SU-DHL-6 (cell line): ENCODE measurements at regions not wholly inside any gene's neighbourhood (a gene's known extent, or its start where the extent isn't known, plus 50 kb on each side); places are given as distances from the start of the nearest gene placed in this dataset.

ENCODE experiments used
- H2AFZ ChIP-seq: fragments of 200-600 bp; sonication (generic); 2 replicates; pipeline ENCODE4 v1.6.1; 2014; ENCODE audit warnings: low read depth, mild to moderate bottlenecking, moderate library complexity, mixed read lengths, antibody characterized with exemption, low read length; ENCODE audit not compliant: severe bottlenecking
- H3F3A ChIP-seq: fragments of 200-600 bp; shearing (Covaris generic); 2 replicates; pipeline ENCODE4 v1.6.0; 2016; ENCODE audit warnings: antibody characterized with exemption, mild to moderate bottlenecking; ENCODE audit not compliant: insufficient read depth
- H3K27ac ChIP-seq: fragments of 200-600 bp; sonication (generic); 2 replicates; pipeline ENCODE4 v1.5.1; 2016; ENCODE audit warnings: low read depth, mild to moderate bottlenecking, low read length, moderate library complexity, mixed read lengths
- H3K27me3 ChIP-seq: fragments of 200-600 bp; sonication (generic), shearing (Covaris generic); 2 replicates; pipeline ENCODE4 v1.6.0; 2014; ENCODE audit warnings: mild to moderate bottlenecking, low read length
- H3K36me3 ChIP-seq: fragments of 200-600 bp; sonication (generic); 2 replicates; pipeline ENCODE4 v1.6.1; 2014; ENCODE audit warnings: mild to moderate bottlenecking, low read length, mixed read lengths
- H3K4me2 ChIP-seq: fragments of 300-600, 200-600 bp; shearing (Covaris generic), sonication (generic); 2 replicates; pipeline ENCODE4 v1.6.0; 2014; ENCODE audit warnings: low read length, low read depth, mild to moderate bottlenecking; ENCODE audit not compliant: poor library complexity, severe bottlenecking
- H3K4me3 ChIP-seq: fragments of 200-600 bp; sonication (generic); 2 replicates; pipeline ENCODE4 v1.5.1; 2014; ENCODE audit warnings: antibody characterized with exemption, low read length, mild to moderate bottlenecking, mixed read lengths; ENCODE audit not compliant: insufficient read depth, poor library complexity, severe bottlenecking
- H3K79me2 ChIP-seq: fragments of 200-600 bp; sonication (generic); 2 replicates; pipeline ENCODE4 v1.6.1; 2014; ENCODE audit warnings: mild to moderate bottlenecking, low read length, moderate library complexity; ENCODE audit not compliant: insufficient read depth
- H3K9ac ChIP-seq: fragments of 200-600 bp; sonication (generic); 2 replicates; pipeline ENCODE4 v1.7.0; 2014; ENCODE audit warnings: mild to moderate bottlenecking, low read length
- H3K9me2 ChIP-seq: fragments of 200-600 bp; sonication (generic); replicated peaks from 2 replicates; pipeline ENCODE4 v1.6.1; 2014; ENCODE audit warnings: low read length; ENCODE audit not compliant: insufficient read depth
- H3K9me3 ChIP-seq: fragments of 200-600 bp; sonication (generic); 2 replicates; pipeline ENCODE4 v1.6.1; 2014; ENCODE audit warnings: low read length, mixed read lengths; ENCODE audit not compliant: insufficient read depth
- H4K20me1 ChIP-seq: fragments of 200-600 bp; sonication (generic); 2 replicates; pipeline ENCODE4 v1.6.1; 2014; ENCODE audit warnings: low read depth, mild to moderate bottlenecking, antibody characterized with exemption, low read length, moderate library complexity, mixed read lengths
- CTCF ChIP-seq: fragments of 200-600 bp; sonication (generic); IDR thresholded peaks from one replicate; pipeline ENCODE4 v1.5.1; 2017; ENCODE audit warnings: antibody characterized with exemption, mild to moderate bottlenecking, low read length, moderate library complexity; ENCODE audit not compliant: insufficient read depth, poor library complexity, severe bottlenecking
- EZH2phosphoT487 ChIP-seq: fragments of 200-600 bp; sonication (generic), shearing (Covaris generic); conservative IDR thresholded peaks from 2 replicates; pipeline ENCODE4 v1.6.1; 2018; ENCODE audit warnings: mild to moderate bottlenecking, antibody characterized with exemption, low read length, moderate library complexity, mixed read lengths

GRCh38 chr6:148055419-148055818 is 287.2 kb upstream of the SASH1 start:
- H2AFZ ChIP-seq = no peak overlapping the region
- H3K9ac ChIP-seq = no peak overlapping the region
- no peaks in the 10 kb centered on the region for H3K36me3 ChIP-seq
- H3K9me3 ChIP-seq = no peaks in the 10 kb centered on the region
- no peak overlapping the region for H3K4me3 ChIP-seq
- no peak overlapping the region for H3K27ac ChIP-seq
- no peaks in the 10 kb centered on the region for H3K79me2 ChIP-seq
- H4K20me1 ChIP-seq = no peaks in the 10 kb centered on the region
- no peak overlapping the region for H3K4me2 ChIP-seq
- no peaks in the 10 kb centered on the region for H3F3A ChIP-seq
- H3K9me2 ChIP-seq = no peaks in the 10 kb centered on the region
- no peaks in the 10 kb centered on the region for H3K27me3 ChIP-seq
- TF ChIP-seq EZH2phosphoT487 (no peak), CTCF (no peak)

- H2AFZ ChIP-seq = no peak overlapping the region
- no peaks in the 10 kb centered on the region for H3K36me3 ChIP-seq
- TF ChIP-seq EZH2phosphoT487 = no peak
- TF ChIP-seq CTCF = no peak
- H3K27me3 ChIP-seq = no peaks in the 10 kb centered on the region
- no peaks in the 10 kb centered on the region for H3K79me2 ChIP-seq
- no peaks in the 10 kb centered on the region for H4K20me1 ChIP-seq
- no peak overlapping the region for H3K4me2 ChIP-seq
- no peak overlapping the region for H3K27ac ChIP-seq
- no peaks in the 10 kb centered on the region for H3F3A ChIP-seq
- H3K9ac ChIP-seq = no peak overlapping the region
- H3K9me3 ChIP-seq = no peaks in the 10 kb centered on the region
- H3K9me2 ChIP-seq = no peaks in the 10 kb centered on the region
- H3K4me3 ChIP-seq = no peak overlapping the region
Measured at GRCh38 chr6:148059869-148060268, 282.8 kb upstream of the SASH1 start.

GRCh38 chr6:148064406-148065134 is 278.1 kb upstream of the SASH1 start:
- H3K4me3 ChIP-seq = no peak overlapping the region
- H4K20me1 ChIP-seq = no peaks in the 10 kb centered on the region
- no peak overlapping the region for H3K9ac ChIP-seq
- H3K27ac ChIP-seq = no peak overlapping the region
- TF ChIP-seq CTCF (no peak), EZH2phosphoT487 (no peak)
- H2AFZ ChIP-seq = no peak overlapping the region
- H3F3A ChIP-seq = no peaks in the 10 kb centered on the region
- H3K4me2 ChIP-seq = no peak overlapping the region
- no peaks in the 10 kb centered on the region for H3K27me3 ChIP-seq
- no peaks in the 10 kb centered on the region for H3K79me2 ChIP-seq
- H3K36me3 ChIP-seq = no peaks in the 10 kb centered on the region
- no peaks in the 10 kb centered on the region for H3K9me2 ChIP-seq
- no peaks in the 10 kb centered on the region for H3K9me3 ChIP-seq
